ENCODE measurements at regions not wholly inside any gene's neighbourhood (a gene's known extent, or its start where the extent isn't known, plus 50 kb on each side); places are given as distances from the start of the nearest gene placed in this dataset.

DNA sequence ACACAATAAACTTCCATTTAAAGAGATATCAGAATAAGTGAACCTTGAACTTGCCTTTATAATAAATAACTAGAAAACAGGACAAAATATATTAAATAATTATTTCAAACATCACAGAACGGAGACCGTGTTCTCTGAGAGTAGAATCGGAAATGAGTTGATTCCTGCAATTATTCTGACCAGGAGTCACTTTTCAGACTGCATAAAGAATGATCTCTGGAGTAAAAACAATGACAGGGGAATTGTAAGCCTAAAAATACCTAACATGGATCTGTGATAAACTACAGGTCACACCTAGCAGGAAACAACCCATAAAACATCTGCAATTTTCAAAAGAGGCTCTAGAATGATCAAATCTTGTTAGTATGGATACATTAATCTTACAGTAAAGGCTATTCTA is 577.5 kb upstream of the SORCS1 start:
- POLR2A ChIA-PET: no interaction called here
- no peak for ATAC-seq

DNA sequence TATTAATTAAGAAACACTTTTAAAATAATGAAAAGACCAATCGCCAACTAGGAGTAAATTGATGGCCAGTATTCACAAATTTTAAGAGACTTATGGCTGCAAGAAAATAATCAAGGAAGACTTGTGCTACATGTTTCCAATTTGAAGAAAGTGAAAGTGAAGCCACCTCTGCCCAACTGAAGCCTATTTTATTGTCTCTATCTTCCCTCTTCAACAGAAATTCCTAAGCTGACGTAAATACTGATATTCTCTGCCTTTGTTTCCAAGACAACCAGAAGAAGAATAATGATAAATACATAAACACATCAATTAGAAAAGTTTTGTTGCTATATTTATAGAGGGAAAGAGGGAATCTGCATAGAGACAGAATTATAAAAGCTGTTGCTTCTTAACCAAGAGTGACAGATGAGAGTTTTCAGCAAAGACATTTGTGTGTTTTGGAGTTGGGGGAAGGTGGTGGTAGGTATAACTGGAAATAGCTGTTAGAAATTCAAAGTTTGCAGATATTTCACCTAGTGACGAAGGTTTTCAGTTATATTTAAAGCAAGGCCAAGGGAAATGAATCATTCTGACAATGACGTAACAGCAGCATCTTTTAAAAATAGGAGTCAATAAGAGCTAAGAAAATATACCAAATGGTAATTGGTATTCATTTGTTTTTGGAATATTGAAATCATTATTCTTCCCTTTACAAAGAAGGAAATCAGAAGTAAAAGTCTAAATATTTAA is 576.6 kb upstream of the SORCS1 start:
- Mint-ChIP-seq H3K27me3 (ENCODE audit: low read depth) (no peaks in the 10 kb centered on the region), H3K4me1 (no peaks in the 10 kb centered on the region), H3K27ac (no peak overlapping the region), H3K36me3 (no peaks in the 10 kb centered on the region), H3K9me3 (peaks cover 14% of the 10 kb centered on the region), H3K4me3 (no peak overlapping the region)
- ChIA-PET POLR2A (no interaction called here), CTCF (no interaction called here)
- DNase-seq (ENCODE audit: low spot score) (no peak), ATAC-seq (no peak)
- TF ChIP-seq ZNF512 (CRISPR knock-in tag; IDR thresholded peaks at IDR 0.05; ENCODE audit: borderline replicate concordance): no peak
- TF ChIP-seq ATF1 (CRISPR knock-in tag; IDR thresholded peaks at IDR 0.05): no peak
- TF ChIP-seq, protein P1, sequence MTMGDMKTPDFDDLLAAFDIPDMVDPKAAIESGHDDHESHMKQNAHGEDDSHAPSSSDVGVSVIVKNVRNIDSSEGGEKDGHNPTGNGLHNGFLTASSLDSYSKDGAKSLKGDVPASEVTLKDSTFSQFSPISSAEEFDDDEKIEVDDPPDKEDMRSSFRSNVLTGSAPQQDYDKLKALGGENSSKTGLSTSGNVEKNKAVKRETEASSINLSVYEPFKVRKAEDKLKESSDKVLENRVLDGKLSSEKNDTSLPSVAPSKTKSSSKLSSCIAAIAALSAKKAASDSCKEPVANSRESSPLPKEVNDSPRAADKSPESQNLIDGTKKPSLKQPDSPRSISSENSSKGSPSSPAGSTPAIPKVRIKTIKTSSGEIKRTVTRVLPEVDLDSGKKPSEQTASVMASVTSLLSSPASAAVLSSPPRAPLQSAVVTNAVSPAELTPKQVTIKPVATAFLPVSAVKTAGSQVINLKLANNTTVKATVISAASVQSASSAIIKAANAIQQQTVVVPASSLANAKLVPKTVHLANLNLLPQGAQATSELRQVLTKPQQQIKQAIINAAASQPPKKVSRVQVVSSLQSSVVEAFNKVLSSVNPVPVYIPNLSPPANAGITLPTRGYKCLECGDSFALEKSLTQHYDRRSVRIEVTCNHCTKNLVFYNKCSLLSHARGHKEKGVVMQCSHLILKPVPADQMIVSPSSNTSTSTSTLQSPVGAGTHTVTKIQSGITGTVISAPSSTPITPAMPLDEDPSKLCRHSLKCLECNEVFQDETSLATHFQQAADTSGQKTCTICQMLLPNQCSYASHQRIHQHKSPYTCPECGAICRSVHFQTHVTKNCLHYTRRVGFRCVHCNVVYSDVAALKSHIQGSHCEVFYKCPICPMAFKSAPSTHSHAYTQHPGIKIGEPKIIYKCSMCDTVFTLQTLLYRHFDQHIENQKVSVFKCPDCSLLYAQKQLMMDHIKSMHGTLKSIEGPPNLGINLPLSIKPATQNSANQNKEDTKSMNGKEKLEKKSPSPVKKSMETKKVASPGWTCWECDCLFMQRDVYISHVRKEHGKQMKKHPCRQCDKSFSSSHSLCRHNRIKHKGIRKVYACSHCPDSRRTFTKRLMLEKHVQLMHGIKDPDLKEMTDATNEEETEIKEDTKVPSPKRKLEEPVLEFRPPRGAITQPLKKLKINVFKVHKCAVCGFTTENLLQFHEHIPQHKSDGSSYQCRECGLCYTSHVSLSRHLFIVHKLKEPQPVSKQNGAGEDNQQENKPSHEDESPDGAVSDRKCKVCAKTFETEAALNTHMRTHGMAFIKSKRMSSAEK (CRISPR knock-in tag; IDR thresholded peaks at IDR 0.05; ENCODE audit: borderline replicate concordance): no peak
- TF ChIP-seq E2F1 (CRISPR knock-in tag; IDR thresholded peaks at IDR 0.05): no peak
- TF ChIP-seq, protein P2, sequence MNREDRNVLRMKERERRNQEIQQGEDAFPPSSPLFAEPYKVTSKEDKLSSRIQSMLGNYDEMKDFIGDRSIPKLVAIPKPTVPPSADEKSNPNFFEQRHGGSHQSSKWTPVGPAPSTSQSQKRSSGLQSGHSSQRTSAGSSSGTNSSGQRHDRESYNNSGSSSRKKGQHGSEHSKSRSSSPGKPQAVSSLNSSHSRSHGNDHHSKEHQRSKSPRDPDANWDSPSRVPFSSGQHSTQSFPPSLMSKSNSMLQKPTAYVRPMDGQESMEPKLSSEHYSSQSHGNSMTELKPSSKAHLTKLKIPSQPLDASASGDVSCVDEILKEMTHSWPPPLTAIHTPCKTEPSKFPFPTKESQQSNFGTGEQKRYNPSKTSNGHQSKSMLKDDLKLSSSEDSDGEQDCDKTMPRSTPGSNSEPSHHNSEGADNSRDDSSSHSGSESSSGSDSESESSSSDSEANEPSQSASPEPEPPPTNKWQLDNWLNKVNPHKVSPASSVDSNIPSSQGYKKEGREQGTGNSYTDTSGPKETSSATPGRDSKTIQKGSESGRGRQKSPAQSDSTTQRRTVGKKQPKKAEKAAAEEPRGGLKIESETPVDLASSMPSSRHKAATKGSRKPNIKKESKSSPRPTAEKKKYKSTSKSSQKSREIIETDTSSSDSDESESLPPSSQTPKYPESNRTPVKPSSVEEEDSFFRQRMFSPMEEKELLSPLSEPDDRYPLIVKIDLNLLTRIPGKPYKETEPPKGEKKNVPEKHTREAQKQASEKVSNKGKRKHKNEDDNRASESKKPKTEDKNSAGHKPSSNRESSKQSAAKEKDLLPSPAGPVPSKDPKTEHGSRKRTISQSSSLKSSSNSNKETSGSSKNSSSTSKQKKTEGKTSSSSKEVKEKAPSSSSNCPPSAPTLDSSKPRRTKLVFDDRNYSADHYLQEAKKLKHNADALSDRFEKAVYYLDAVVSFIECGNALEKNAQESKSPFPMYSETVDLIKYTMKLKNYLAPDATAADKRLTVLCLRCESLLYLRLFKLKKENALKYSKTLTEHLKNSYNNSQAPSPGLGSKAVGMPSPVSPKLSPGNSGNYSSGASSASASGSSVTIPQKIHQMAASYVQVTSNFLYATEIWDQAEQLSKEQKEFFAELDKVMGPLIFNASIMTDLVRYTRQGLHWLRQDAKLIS (CRISPR knock-in tag; IDR thresholded peaks at IDR 0.05; ENCODE audit: borderline replicate concordance): no peak
- TF ChIP-seq, protein P3, sequence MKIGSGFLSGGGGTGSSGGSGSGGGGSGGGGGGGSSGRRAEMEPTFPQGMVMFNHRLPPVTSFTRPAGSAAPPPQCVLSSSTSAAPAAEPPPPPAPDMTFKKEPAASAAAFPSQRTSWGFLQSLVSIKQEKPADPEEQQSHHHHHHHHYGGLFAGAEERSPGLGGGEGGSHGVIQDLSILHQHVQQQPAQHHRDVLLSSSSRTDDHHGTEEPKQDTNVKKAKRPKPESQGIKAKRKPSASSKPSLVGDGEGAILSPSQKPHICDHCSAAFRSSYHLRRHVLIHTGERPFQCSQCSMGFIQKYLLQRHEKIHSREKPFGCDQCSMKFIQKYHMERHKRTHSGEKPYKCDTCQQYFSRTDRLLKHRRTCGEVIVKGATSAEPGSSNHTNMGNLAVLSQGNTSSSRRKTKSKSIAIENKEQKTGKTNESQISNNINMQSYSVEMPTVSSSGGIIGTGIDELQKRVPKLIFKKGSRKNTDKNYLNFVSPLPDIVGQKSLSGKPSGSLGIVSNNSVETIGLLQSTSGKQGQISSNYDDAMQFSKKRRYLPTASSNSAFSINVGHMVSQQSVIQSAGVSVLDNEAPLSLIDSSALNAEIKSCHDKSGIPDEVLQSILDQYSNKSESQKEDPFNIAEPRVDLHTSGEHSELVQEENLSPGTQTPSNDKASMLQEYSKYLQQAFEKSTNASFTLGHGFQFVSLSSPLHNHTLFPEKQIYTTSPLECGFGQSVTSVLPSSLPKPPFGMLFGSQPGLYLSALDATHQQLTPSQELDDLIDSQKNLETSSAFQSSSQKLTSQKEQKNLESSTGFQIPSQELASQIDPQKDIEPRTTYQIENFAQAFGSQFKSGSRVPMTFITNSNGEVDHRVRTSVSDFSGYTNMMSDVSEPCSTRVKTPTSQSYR (CRISPR knock-in tag; IDR thresholded peaks at IDR 0.05): no peak
- no peak for TF ChIP-seq ZNF138 (CRISPR knock-in tag; conservative IDR thresholded peaks at IDR 0.05)
- no peak for TF ChIP-seq ZNF396 (CRISPR knock-in tag; IDR thresholded peaks at IDR 0.05; ENCODE audit: borderline replicate concordance)
- TF ChIP-seq RELA (CRISPR knock-in tag; IDR thresholded peaks at IDR 0.05; ENCODE audit: borderline replicate concordance): no peak

More for the DNA sequence above, 577.5 kb upstream of the SORCS1 start:
- DNase-seq (ENCODE audit: low spot score): no peak
- H3K4me1 Mint-ChIP-seq: no peaks in the 10 kb centered on the region
- no peaks in the 10 kb centered on the region for H3K36me3 Mint-ChIP-seq
- H3K4me3 Mint-ChIP-seq: no peak overlapping the region
- no peak overlapping the region for H3K27ac Mint-ChIP-seq
- TF ChIP-seq TCF7 (CRISPR knock-in tag; IDR thresholded peaks at IDR 0.05; ENCODE audit: low read depth): no peak
- no peak for TF ChIP-seq JAZF1 (CRISPR knock-in tag; IDR thresholded peaks at IDR 0.05)
- no peak for TF ChIP-seq ZBTB21 (CRISPR knock-in tag; IDR thresholded peaks at IDR 0.05; ENCODE audit: borderline replicate concordance)
- no peak for TF ChIP-seq E2F4 (CRISPR knock-in tag; IDR thresholded peaks at IDR 0.05; ENCODE audit: borderline replicate concordance, low read depth)
- TF ChIP-seq, protein P4, sequence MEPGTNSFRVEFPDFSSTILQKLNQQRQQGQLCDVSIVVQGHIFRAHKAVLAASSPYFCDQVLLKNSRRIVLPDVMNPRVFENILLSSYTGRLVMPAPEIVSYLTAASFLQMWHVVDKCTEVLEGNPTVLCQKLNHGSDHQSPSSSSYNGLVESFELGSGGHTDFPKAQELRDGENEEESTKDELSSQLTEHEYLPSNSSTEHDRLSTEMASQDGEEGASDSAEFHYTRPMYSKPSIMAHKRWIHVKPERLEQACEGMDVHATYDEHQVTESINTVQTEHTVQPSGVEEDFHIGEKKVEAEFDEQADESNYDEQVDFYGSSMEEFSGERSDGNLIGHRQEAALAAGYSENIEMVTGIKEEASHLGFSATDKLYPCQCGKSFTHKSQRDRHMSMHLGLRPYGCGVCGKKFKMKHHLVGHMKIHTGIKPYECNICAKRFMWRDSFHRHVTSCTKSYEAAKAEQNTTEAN (CRISPR knock-in tag; IDR thresholded peaks at IDR 0.05): no peak
- no peak for TF ChIP-seq ZNF423 (CRISPR knock-in tag; IDR thresholded peaks at IDR 0.05)
- H3K27me3 Mint-ChIP-seq (ENCODE audit: low read depth): no peaks in the 10 kb centered on the region
- H3K9me3 Mint-ChIP-seq: peaks cover 19% of the 10 kb centered on the region
- CTCF ChIA-PET: no interaction called here

Data from WTC11 (cell line).